GM19238 (cell line): ENCODE measurements at regions not wholly inside any gene's neighbourhood (a gene's known extent, or its start where the extent isn't known, plus 50 kb on each side); places are given as distances from the start of the nearest gene placed in this dataset.

ENCODE experiments used
- DNase-seq: peaks from one replicate; pipeline ENCODE4 v3.0.0; 2011; ENCODE audit warnings: low spot score; ENCODE audit not compliant: insufficient read length

DNA sequence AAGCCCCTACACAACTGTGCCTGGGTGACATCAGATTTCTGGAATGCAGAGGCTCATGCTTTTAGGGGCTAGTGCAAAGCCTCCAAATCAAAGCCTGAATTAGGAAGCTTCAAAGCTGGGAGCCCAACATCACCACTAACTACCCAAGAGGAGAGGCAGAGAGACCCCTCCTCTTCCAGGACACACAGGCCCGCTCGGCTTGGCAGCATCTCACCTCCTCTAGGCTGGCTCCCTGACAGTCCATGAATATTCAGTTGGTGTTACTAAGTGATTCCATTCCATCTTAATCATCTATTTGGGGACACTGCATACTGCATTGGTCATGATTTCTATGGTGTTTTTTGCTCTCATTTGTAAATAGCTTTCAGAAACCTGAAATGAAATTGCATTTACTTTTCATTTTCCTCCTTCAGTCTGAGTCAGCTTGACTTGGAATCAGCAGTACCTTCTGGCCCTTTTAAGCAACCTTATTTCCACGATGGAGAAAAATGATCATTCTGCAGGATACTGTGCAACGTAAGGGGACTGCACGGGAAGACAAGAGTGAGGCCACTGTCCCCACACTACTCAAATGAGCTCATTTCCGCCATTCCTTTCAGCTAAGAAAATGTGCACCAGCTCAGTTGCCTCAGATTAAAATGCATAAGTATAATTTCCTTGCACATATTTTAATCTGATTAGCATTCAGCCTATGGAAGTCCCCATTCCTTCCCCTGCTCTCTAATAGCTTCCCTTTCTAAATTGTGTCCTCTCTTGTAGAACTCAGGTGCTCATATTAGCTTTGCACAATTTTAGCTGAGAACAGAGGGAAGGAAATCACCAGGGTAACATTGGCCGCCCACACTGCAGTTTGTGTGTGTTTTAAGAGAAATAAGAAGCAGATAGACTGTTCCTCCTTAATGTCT, 219.9 kb downstream of the RFC3 start:
- DNase-seq = no peak

DNA sequence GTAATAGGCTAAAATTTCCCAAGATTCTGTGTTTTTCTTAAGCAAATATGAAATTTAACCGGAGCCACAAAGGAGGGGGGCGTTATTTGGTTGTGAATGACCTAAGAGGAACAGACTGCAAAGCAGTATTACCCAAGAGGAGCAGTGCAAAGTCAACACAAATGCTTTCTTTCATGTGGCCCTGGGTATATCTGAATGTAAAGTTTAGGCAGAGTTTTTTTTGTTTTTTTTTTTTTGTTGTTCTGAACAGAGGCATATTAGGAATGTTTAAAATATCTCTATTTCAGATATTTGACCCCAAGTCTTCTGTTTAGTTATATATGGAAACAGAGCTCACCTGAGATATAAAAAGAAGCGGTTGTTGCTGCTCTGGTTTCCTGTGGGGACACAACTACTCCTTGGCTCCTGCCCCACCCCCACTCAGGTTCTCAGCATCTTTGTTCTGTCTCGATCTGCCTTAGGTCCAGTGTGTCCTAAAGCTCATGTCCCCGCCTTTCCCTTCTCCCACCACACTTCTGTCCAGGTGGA, 220.7 kb downstream of the RFC3 start:
- DNase-seq = no peak

DNA sequence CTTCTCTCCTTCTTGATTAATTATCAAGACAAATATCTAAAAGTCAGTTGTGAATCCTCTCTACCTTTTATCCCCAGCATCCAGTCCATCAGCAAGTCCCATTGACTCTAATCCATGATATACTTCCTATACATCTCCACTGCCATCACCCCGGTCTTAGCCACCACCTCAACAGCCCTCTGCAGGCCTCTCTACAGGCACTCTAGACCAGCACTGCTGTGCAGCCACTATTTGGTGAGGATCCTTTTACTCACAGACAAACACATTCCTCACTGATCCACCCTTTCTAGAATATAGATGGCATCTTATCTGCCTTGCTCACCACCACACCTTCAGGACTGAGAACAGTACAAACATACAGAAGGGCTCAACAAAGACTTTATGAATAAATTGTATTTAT, 221.7 kb downstream of the RFC3 start:
- no peak for DNase-seq

DNA sequence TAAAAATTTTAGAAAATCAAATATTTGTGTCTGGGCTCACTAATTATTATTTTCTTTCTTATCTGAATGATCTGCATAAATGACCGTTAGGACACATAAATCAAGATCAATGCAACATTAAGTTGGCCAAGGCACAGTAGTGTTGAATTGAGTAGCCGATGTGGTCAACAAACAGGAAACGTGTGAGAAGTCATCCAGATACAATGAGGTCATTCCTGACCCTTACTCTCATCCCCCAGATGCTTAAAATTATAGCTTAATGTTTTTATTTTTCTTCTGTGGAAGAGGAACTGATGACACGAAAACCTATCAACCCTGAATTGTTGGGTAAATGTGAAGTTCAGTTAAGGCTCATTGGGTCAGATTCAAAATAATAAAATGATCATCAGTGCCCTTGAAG, 222.9 kb downstream of the RFC3 start:
- no peak for DNase-seq

DNA sequence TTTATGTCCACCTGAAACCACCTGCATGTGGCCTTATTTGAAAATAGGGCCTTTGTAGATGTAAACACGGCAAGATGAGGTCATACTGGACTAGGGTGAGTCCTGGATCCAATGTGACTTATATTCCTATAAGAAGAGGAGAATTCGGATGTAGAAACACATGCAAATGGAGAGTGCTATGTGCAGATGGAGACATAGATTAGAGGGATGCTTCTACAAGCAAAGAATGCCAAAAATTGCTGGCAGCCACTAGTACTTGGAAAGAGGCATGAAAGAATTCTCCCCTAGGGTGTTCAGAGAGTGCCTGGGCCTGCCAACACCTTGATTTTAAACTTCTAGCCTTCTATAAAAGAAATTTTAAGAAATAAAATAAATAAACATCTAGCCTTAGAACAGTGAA, 226.1 kb downstream of the RFC3 start:
- no peak for DNase-seq

DNA sequence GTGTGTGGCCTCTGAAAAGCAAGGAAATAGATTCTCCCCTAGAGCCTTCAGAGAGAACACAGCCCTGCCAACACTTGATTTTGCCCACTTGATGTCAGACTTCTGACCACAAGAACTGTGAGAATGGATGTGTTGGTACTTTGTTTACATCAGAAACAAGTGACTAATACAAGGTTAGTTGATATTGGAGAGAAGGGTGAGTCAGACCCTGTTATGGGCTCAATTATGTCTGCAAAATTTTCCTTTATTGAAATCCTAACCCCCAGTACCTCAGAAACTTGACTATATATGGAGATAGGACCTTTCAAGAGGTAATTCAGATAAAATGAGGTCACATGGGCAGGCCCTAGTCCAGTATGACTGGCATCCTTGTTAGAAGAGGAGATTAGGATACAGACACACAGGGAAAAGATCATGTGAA, 226.7 kb downstream of the RFC3 start:
- no peak for DNase-seq

DNA sequence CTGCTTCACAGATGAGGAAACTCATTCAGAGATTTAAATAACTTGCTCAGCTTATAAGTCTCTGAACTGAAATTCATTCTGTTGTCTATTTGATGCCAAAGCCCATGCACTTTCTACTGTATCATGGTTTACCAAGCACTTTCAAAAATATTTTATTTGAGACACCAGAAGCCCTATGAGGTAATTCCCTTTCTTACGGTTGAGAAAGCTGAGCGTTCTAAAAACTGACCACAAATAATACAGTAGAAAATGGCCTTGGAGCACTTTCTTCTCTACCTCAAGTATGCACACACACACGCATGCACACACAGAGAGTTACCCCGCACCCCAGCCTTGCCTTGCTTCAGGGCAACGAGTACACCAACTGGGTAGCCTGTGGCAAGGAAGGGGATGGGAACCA, 228.5 kb downstream of the RFC3 start:
- no peak for DNase-seq

DNA sequence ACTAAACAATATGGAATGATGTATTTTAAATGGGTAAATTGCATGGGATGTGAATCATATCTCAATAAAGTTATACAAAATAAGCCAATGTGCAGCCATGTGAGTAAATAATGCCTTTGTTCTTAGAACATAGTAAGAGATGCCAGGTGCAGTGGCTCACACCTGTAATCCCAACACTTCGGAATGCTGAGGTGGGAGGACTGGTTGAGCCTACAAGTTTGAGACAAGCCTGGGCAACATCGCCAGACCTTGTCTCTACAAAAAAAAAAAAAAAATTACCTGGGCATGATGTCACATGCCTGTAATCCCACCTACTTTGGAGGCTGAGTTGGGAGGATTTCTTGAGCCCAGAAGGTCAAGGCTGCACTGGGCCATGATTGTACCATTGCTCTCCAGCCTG, 230.7 kb downstream of the RFC3 start:
- no peak for DNase-seq

DNA sequence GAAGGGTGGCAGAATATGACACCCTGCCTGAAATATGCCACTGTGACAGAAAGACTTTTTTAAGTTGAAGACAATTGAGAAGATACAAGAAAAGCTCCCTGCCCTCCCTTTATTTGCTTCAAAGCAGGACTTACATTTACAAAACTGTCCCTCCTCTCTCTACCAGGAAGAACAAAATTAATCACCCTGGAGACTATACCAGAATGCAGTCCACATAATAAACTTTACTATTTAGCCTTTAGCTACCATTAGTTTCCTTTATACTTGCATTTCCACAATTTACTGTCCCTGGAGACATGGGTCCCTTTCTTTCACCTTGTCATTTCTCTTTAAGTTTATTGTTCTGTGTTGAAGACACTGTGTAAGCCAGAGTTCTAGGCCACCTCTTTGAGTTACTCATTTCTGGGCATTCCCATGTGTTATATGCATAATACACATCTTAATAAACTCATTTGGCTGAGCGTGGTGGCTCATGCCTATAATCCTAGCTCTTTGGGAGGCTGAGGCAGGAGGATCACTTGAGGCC, 238.8 kb downstream of the RFC3 start:
- DNase-seq = no peak

DNA sequence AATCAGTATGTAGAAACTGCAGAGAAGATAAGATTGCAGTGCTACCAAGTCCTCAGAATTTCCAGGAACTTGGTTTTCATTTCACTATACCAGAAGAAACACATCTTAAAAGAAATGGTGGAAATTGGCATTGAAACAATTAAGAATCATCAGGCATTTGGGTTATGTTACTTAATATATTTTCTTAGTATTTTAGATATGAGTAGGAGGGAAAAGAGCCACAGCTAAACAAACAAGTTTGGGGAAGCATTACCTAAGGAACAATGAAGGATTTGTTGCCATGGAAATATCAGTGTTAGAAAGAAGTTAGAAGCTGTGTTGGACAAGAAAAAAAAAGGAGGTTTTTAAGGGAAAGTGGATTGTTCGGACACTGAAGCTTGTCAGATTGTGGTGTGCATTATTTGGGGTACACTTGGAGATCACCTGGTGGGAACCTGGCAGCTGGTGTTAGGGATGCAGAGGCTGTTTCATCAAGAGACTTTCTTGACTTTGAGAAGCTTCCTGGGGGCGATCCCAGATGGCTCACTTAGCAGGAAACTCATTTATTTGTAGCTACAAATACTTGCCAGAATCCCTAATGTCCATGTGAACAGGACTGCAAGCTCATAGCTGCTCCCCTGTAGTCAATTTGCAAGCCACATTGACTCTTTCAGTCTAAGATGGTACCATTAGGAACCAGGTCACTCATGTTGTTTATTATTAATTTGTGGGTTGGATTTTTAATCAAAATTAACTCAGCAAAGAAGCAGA, 246.7 kb downstream of the RFC3 start:
- DNase-seq = no peak

DNA sequence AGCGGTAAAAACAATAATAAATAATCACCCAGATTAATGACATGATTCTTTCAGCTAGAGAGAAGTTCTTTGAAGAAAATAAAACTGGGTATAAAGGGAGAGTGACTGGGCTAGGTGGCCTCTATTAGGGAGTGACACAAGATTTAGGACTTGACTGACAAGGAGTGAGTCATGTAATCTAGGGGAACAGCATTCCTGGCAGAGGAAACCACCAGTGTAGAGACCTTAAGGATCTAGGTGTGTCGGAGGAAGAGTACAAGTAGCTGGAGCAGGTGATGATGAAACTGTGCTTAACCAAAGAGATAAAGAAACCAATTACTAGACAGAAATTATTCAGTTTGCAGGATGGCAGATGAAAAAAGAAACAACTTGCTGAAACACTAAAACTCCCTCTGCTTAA, 248.0 kb downstream of the RFC3 start:
- DNase-seq = no peak

DNA sequence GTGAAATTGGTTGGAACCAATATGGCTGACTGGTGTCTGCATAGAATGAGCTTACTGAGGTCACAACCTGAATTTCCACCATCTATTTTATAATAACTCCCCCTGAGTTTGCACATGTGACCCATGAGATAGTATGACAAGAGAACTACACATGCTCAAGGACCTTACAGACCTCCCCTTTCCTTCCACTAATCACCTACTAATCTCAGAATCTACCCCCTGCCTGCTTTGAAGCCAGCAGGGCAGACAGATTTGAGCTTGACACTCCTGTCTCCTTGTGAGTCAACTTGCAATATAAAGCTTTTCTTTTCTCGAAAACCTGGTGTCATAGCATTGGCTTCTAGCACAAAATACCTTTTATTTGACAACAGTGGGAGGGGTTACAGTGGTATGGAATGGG, 248.4 kb downstream of the RFC3 start:
- DNase-seq = no peak

DNA sequence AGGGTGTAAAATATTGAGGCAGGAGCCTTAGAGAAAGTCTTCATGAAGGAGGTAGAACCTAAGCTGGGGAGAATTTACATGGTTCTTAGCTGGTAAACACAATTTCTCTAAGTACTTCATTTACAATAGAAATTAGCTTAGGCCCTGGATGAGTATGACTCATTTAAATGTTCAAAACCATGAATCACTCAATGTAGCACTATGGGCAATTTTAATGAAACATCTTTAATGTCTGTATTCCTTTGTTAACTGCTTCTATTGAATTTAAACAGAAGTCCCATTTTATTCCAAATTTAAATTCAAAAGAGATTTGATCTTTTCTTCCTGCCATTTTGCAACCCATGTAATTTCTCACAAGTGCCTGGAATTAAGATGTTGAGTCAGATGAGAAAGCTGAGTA, 252.1 kb downstream of the RFC3 start:
- no peak for DNase-seq

DNA sequence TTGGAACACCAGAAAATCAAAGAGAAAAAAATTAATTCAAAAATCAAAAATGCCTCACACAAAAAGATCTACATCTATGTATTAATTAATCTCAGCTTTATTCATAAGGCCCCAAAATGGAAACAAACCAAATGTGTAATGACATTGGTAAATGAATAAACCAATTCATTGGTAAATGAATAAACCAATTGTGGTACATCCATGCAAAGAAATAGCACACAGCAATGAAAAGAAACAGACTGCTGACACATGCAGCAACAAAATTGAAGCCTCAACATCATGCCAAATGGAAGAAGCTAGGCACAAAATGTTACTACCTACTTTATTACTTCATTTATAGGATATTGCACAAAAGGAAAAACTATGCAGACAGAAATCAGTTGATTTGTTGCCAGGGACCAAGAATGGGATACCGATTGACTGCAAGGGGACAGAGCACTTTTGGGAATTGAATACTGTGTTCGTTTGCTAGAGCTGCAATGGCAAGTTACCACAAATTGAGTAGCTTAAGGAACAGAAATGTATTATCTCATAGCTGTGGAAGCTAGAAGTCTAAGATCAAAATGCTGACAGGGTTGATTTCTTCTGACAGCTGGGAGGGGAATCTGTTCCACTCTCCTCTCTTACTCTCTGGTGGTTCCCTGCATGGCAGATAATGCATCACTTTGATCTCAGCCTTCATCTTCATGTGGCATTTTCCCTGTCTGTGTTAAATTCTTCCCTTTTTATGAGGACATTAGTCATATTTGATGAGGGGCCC, 252.8 kb downstream of the RFC3 start:
- no peak for DNase-seq

DNA sequence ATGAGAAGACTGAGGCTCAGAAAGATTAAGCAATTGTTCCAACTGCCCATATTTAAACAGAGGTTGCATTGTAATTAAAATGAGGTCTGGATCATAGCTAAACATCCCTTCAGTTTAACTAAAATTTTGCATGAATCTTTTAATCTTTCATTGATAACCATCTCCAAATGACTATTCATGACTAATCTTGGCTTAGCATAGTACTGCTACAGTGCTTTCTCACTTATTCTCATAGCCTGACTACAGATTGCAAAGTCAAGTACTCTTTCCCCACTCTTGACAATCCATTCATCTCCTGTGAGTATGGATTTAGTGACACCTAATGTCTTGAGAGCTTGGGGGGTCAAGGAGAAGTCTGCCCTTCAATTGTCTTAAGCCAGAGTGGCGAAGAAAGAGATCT, 258.4 kb downstream of the RFC3 start:
- no peak for DNase-seq

DNA sequence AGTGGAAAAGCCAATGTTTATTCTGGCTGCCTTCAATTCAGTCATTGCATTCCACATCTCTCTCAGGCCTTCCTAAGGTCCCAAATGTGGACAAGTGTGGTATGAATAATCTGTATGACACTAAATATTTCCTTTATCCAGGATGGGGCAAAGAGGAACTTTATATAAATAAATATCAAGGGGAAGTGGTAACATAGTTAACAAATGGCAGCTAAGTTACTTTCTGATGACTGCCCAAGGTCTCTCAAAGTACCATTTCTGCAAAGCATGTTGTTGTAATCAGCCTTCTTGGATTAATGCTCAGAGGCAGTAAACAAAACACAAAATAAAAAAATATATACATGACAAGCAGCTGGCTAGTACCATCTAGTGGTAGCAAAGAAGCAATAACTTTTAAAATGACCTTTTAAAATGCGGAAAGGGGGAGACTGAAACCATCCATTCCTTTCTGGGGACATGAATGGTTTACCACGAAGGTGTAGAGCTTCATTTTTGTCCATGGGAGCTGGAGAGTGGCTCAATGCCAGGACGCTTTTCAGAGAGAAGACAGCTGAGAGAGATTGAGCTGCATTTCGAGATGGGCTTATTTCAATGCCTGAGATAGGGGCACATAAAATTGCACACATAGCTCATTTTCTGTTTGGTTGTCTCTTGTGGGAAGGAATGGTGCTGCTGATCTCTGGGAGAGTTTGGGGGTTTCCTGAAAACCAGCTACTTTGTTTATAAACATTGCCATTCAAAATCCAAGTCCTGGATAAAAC, 259.2 kb downstream of the RFC3 start:
- DNase-seq = no peak

DNA sequence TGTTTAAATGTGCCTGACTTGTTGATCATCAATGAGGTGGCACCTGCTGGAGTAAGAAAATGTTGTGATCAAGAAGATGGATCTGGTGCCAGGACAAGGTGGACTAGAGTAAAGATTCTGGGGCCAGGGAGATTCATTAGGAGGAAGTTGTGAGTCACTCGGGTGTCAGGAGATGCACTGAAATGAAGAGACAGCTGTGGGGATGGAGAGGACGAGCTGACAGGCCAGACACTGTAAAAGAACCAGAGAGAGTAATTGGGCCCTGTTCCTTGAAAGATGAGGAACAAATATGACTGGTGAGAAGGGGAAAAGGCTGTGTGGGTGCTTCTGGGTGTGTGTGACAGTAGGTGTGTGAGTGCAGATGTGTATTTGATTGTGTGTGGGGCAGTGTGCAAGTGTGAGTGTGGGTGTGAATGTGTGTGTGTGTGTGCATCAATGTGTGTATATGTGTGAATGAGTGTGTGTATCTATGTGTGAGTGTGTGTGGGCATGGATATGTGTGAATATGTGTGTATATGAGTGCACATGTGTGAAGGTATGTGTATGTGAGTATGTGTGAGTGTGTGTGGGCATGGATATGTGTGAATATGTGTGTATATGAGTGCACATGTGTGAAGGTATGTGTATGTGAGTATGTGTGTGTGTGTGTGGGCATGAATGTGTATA, 260.5 kb downstream of the RFC3 start:
- DNase-seq = no peak

DNA sequence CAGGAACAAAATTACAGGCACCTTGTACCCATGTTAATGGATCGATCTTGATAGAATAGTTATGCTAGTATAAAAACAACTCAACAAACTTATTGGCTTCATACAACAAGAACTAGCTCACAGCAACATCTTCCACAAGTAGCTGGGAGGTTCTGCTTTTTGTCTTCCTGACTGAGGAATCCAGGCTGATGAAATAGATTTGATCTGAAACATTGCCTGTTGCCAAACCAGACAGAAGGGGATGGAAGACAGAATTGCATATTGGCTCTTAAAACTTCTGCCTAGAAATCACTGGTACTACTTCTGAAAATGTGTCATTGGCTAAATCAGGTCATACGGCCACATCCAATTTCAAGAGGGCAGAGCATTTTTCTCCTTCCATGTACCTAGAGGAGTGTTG, 267.3 kb downstream of the RFC3 start:
- DNase-seq = no peak

DNA sequence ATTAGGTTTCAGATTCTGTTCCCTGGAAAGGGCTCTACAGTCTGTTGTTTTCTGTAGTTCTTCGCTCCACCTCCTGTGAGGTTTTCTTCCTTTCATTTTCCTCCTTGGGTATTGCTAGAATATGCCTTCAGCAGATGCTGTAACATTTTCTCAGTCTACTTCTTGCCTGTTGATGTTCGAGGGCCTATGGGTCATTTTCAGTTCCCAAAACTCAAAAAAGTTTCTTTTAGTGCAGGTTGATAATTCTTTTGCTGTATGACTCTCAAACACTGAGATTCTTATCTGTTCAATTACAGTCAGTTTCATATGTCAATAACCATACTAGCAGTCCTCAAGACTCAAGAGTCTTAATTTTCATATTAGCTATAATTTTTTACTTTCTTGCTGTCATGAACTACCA, 268.3 kb downstream of the RFC3 start:
- DNase-seq = peak; percentile 0

DNA sequence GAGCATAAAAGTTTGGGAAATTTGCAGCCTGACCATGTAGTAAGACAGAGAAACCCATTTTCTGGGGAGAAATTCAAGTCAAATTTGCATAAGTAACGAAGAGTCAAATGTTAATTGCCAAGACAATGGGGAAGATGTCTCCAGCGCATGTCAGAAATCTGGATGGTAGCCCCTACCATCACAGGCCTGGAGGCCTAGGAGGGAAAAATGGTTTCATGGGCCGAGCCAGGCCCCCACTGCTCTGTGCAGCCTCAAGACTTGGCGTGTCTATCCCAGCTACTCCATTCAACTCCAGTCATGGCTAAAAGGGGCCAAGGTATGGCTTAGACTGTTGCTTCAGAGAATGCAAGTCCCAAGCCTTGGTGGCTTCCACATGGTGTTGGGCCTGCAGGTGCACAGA, 269.8 kb downstream of the RFC3 start:
- no peak for DNase-seq
